ENCODE measurements at regions not wholly inside any gene's neighbourhood (a gene's known extent, or its start where the extent isn't known, plus 50 kb on each side); places are given as distances from the start of the nearest gene placed in this dataset.

DNA sequence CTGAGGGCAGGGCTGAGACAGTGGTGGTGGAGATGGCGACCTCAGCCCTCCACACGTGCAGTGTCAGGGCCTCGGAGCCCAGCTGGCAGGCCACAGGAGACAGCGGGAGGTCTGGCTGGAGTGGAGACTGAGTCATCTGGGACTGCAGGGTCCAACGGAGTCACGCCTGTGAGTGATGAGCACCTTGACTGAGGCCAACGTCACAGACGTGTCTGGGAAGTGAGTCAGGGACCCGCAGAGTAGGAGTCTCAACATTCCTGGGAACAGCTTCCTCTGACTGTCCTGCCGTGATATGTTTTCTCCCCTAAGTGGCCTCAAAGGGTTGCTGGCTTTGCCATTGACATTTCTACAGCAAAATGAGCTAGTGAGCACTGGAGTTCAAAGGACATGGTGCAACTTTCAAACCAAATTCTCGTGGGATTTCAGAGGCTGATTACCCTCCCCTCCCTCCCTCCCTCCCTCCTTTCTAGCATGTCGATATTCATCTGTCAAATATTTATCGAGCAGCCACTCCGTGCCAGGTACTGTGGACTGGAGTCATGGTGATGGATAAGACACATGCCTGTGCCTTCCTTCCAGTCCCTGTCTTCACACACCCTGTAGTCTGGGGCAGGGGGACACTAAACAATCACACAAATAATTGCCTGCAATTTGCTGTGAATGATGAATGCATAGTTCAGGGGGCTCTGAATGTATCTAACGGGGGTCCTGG lies 53.3 kb upstream of the AMOTL2 start:
- peak; percentile 98 for DNase-seq (ENCODE audit: low read depth in 2 of 2)

DNA sequence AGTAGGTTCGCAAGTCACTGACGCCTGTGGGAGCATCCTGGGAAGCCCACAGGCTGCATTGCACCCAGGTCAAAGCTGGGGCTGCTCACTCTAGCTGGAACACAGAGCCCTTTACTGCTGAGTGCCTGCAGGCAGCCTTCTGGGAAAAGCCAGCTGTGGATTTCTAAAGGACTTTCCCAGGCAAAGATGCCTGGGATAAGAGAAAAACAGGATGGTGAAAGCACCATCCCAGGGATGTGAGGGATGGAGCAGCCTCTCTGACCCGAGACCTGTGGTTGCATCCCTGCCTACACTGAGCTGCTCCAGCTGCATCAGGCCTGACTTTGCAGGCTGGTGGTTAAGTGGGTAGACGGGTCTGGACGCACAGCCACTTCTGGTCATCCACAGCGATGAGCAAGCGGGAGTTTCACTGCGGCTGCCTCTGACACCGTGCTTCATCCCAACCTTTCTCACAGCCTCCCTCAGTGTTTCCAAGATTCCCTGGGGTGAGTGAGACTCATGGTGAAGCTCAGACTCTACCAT lies 52.5 kb upstream of the AMOTL2 start:
- DNase-seq (ENCODE audit: low read depth in 2 of 2) = no peak

DNA sequence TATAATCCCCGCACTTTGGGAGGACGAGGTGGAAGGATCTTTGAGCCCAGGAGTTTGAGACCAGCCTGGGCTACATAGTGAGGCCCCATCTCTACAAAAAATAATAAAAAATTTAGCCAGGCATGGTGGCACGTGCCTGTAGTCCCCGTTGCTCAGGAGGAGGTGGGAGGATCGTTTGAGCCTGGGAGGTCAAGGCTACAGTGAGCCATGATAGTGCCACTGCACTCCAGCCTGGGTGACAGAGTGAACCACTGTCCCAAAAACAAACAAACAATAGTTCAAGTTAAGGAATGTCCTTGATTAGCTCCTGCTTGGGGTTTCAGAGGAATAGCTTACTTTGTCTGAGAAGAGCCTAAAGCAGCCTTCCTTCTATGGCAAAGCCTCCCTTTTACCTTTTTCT lies 51.7 kb upstream of the AMOTL2 start:
- no peak for DNase-seq (ENCODE audit: low read depth in 2 of 2)
